HL-60 (cell line): ENCODE measurements at regions not wholly inside any gene's neighbourhood (a gene's known extent, or its start where the extent isn't known, plus 50 kb on each side); places are given as distances from the start of the nearest gene placed in this dataset.

Experiments
- CTCF ChIP-seq: IDR thresholded peaks from one replicate; pipeline ENCODE4 v1.5.1; 2011; ENCODE audit warnings: low read length, control low read depth, inconsistent platforms; ENCODE audit not compliant: insufficient read depth
- POLR2AphosphoS5 ChIP-seq: IDR thresholded peaks from 2 replicates; pipeline ENCODE4 v1.6.1; 2012; ENCODE audit warnings: low read depth
- REST ChIP-seq: IDR thresholded peaks from 2 replicates; pipeline ENCODE4 v1.6.1; 2012; ENCODE audit warnings: low read depth; ENCODE audit not compliant: insufficient replicate concordance

DNA sequence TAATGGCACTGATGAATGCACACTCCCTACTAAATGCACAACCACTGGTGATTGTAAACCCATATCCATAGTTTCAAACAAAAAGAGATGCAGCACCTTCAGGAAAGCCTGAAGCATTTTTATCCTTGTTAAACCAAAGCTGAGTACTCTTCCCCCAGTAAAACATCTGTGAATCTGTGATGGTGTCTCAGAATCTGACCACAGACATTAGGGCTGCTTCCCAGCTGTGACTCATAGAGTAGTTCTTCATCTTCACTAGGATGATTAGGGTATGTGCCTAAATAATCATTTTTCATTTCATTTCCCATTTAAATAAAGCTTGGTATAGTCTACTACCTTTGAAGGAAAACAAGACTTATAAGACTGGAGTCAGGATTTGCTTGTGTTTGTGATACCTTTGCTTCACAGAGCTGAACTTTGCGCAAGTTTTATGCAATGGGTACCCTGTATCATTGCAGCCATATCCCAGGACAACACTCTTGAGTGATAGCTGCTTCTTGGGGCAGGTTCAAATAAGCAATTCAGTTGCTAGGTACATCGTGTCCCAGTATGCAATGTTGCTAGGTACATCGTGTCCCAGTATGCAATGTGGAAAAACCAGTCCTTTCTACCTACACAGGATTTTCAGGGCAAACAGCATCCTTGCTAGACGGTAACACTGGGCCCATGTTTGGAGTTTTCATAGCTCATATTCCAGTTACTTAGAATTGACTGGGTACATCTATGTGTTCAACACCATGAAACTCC, 277.1 kb downstream of the IRS2 start:
- TF ChIP-seq CTCF = no peak
- TF ChIP-seq REST = no peak
- TF ChIP-seq POLR2AphosphoS5 = no peak
